ENCODE measurements at regions not wholly inside any gene's neighbourhood (a gene's known extent, or its start where the extent isn't known, plus 50 kb on each side); places are given as distances from the start of the nearest gene placed in this dataset.

DNA sequence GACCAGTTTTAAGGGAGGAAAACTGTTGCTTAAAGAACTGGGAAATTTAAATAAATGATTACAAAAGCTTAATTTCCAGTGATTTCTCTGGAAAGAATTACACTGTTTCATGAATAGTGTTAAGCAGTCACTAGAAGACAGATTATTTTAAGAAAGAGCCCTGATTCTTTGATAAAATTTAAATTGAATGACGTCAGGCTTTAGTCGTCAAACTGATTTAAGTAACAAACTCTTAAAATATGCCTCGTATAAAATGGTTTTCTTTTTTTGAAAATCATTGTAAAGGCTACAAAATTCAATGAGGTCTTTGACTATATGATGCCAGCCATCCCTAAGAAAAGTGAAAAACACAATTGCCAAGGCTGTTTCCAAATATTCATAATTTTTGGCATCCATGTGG is 465.0 kb downstream of the NR4A2 start:
- TF ChIP-seq, protein P1, sequence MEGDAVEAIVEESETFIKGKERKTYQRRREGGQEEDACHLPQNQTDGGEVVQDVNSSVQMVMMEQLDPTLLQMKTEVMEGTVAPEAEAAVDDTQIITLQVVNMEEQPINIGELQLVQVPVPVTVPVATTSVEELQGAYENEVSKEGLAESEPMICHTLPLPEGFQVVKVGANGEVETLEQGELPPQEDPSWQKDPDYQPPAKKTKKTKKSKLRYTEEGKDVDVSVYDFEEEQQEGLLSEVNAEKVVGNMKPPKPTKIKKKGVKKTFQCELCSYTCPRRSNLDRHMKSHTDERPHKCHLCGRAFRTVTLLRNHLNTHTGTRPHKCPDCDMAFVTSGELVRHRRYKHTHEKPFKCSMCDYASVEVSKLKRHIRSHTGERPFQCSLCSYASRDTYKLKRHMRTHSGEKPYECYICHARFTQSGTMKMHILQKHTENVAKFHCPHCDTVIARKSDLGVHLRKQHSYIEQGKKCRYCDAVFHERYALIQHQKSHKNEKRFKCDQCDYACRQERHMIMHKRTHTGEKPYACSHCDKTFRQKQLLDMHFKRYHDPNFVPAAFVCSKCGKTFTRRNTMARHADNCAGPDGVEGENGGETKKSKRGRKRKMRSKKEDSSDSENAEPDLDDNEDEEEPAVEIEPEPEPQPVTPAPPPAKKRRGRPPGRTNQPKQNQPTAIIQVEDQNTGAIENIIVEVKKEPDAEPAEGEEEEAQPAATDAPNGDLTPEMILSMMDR (IDR thresholded peaks at IDR 0.05; ENCODE audit: control insufficient read depth, extremely low read depth, insufficient read depth): no peak
- DNase-seq (ENCODE audit: low read depth): no peak
- no peak overlapping the region for H3K4me3 ChIP-seq (ENCODE audit: low read depth, low read length)

DNA sequence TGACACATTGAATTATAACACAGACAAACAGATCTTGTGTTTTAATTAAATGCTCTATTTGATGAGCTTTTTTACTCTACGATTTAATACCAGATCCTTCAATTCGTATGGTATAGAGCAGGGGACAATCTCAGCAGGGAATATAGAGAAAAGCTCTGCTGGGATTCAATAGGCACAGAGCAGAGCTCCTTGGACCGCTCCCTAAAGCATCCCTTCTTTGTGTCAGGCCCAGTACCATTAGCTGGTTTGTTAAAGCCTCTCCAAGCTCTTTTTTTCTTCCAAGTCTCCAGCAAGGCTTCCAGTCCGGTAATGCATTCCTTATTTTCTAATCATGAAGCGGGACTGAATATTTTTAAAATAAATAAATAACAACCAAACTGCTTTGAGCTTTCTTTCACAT is 466.0 kb downstream of the NR4A2 start:
- H3K4me3 ChIP-seq (ENCODE audit: low read depth, low read length): no peak overlapping the region
- TF ChIP-seq, protein P1 (IDR thresholded peaks at IDR 0.05; ENCODE audit: control insufficient read depth, extremely low read depth, insufficient read depth): no peak
- DNase-seq (ENCODE audit: low read depth): no peak

DNA sequence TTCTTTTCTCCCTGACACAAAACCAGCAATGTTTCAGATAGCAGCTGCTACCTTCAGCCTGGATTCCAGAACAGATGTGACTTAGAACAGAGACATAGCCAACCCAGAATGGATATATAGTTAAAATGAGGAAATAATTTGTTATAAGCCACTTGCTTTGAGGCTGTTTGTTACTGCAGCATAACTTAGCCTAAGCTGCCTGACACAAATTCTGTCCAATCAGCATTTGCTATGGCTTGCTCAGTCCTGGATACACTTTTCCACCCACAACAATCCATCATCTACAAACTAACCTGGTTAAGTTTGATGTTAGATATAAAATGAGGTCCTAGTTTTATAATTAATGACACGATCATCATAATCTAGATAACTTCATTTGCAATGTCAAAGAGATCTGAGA is 480.4 kb downstream of the NR4A2 start:
- H3K4me3 ChIP-seq (ENCODE audit: low read depth, low read length): no peak overlapping the region
- no peak for DNase-seq (ENCODE audit: low read depth)
- TF ChIP-seq, protein P1 (IDR thresholded peaks at IDR 0.05; ENCODE audit: control insufficient read depth, extremely low read depth, insufficient read depth): no peak

DNA sequence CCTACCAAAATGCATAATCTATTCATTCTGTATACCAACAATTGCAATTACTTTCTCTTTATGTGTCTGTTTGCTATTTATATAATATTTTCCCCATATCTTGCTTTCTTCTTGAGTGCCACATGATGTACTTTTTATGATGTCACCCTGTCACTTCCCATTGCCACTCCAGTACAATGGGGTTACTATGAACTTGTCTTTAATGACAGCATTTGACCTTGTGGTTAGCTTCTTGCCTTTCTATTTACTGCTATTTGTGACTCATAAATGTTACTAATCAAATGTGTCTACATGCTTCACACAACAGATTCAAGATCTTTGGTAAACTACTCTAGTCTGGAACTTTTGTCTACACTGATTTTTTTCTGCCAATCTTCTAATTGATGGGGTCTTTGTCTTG is 486.3 kb downstream of the NR4A2 start:
- TF ChIP-seq, protein P1 (IDR thresholded peaks at IDR 0.05; ENCODE audit: control insufficient read depth, extremely low read depth, insufficient read depth): no peak
- no peak for DNase-seq (ENCODE audit: low read depth)
- H3K4me3 ChIP-seq (ENCODE audit: low read depth, low read length): no peak overlapping the region

DNA sequence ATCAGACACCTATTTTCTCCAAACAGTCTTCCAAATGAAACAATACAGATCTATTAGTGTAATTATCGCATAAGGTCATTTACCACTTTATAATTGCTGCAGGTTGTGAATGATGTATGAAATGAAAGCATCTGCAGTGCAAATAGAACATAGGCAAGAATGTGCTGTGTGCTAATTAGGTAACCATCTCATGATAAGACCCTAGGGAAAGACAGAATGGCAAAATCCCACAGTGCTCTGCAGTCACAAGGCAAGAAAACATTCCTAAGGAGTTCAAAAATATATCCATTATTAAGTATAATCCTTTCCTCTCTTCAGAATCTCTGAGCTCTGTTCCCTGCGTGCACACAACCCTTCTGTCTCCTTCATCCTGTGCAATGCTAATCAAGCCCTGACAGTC is 488.1 kb downstream of the NR4A2 start:
- no peak overlapping the region for H3K4me3 ChIP-seq (ENCODE audit: low read depth, low read length)
- DNase-seq (ENCODE audit: low read depth): no peak

DNA sequence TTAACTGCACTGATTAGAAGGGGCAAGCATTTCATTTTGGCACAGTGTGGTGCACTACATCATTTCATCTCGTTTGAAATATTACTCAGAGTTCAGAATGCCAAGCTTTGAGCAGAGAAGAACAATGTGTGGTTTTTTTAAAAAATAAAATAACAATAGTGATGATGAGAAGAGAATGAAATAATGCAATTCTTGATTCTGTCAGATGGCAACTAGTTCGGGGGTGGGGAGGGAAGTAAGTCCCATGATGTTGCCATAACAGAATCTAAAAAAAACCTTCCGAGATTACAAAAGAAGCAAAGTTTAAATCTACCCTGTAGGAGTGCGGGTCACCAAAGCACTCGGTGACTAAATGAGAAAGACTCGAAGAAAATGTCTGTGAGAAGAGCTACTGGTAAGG is 490.4 kb downstream of the NR4A2 start:
- TF ChIP-seq, protein P1 (IDR thresholded peaks at IDR 0.05; ENCODE audit: control insufficient read depth, extremely low read depth, insufficient read depth): no peak
- no peak for DNase-seq (ENCODE audit: low read depth)
- H3K4me3 ChIP-seq (ENCODE audit: low read depth, low read length): no peak overlapping the region

More for the DNA sequence above, 488.1 kb downstream of the NR4A2 start:
- TF ChIP-seq, protein P1 (IDR thresholded peaks at IDR 0.05; ENCODE audit: control insufficient read depth, extremely low read depth, insufficient read depth): no peak

DNA sequence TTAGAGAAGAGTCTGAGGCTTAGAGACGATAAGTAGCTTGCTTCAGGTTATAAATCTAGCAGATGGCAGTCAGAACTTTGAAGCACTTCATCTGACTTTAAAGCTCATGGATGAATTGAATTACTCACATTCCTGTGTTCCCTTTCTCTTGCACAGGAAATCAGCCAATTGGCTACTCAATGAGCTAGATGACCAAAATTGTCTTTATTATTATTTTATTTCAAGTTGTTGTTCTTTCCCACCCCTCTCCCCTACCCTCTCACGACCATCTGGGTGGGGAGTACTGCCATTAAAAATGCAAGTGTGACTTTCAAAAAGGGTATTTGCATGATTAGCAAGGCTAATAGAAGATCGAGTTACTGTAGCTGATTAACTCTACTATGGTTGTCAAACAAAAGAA is 491.1 kb downstream of the NR4A2 start:
- TF ChIP-seq, protein P1 (IDR thresholded peaks at IDR 0.05; ENCODE audit: control insufficient read depth, extremely low read depth, insufficient read depth): no peak
- DNase-seq (ENCODE audit: low read depth): no peak
- no peak overlapping the region for H3K4me3 ChIP-seq (ENCODE audit: low read depth, low read length)

Data from LNCaP clone FGC (cell line).